OCI-LY1 (cell line): ENCODE measurements at regions not wholly inside any gene's neighbourhood (a gene's known extent, or its start where the extent isn't known, plus 50 kb on each side); places are given as distances from the start of the nearest gene placed in this dataset.

Experiments used
- EZH2 ChIP-seq: fragments of 200-600 bp; sonication (generic), shearing (Covaris generic); IDR thresholded peaks from 2 replicates; pipeline ENCODE4 v1.8.0; 2017; ENCODE audit warnings: borderline replicate concordance, mixed run types, mild to moderate bottlenecking, antibody characterized with exemption, low read length, moderate library complexity, mixed read lengths
- TF ChIP-seq, protein P1 (sequence below): fragments of 200-600 bp; sonication (generic), shearing (Covaris generic); IDR thresholded peaks from 2 replicates; pipeline ENCODE4 v1.5.1; 2017; ENCODE audit warnings: mild to moderate bottlenecking, antibody characterized with exemption, low read length, moderate library complexity, mixed read lengths

GRCh38 chr6:15882345-15882744 is 219.5 kb upstream of the DTNBP1 start:
- TF ChIP-seq, protein P1, sequence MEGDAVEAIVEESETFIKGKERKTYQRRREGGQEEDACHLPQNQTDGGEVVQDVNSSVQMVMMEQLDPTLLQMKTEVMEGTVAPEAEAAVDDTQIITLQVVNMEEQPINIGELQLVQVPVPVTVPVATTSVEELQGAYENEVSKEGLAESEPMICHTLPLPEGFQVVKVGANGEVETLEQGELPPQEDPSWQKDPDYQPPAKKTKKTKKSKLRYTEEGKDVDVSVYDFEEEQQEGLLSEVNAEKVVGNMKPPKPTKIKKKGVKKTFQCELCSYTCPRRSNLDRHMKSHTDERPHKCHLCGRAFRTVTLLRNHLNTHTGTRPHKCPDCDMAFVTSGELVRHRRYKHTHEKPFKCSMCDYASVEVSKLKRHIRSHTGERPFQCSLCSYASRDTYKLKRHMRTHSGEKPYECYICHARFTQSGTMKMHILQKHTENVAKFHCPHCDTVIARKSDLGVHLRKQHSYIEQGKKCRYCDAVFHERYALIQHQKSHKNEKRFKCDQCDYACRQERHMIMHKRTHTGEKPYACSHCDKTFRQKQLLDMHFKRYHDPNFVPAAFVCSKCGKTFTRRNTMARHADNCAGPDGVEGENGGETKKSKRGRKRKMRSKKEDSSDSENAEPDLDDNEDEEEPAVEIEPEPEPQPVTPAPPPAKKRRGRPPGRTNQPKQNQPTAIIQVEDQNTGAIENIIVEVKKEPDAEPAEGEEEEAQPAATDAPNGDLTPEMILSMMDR = no peak
- no peak for TF ChIP-seq EZH2
